ENCODE measurements at regions not wholly inside any gene's neighbourhood (a gene's known extent, or its start where the extent isn't known, plus 50 kb on each side); places are given as distances from the start of the nearest gene placed in this dataset.
"Not testable (repeated sequence)": the region's sequence is repeated elsewhere in the genome, so short reads cannot be mapped to it uniquely, and the experiment has no call there.

DNA sequence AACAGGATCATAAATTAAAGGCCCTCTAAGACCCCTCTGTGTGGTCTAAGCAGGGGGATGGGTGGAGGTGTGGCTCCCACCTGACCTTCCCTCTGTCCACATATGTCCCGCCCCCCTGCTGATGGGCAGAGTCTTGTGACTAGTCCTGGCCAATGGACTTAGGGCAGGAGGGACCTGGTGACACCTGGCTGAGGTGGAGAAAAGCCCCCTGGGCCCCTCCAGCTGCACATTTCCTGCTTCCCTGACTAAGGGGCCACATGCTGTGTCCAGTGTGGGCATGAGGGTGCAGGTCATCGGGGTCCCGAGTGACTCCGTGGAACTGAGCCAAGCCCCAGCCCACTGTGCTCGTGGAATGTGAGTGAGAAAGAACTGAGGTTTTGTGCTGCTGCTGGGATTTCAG lies 254.7 kb downstream of the ADGRD1 start:
- TF ChIP-seq, protein P1, sequence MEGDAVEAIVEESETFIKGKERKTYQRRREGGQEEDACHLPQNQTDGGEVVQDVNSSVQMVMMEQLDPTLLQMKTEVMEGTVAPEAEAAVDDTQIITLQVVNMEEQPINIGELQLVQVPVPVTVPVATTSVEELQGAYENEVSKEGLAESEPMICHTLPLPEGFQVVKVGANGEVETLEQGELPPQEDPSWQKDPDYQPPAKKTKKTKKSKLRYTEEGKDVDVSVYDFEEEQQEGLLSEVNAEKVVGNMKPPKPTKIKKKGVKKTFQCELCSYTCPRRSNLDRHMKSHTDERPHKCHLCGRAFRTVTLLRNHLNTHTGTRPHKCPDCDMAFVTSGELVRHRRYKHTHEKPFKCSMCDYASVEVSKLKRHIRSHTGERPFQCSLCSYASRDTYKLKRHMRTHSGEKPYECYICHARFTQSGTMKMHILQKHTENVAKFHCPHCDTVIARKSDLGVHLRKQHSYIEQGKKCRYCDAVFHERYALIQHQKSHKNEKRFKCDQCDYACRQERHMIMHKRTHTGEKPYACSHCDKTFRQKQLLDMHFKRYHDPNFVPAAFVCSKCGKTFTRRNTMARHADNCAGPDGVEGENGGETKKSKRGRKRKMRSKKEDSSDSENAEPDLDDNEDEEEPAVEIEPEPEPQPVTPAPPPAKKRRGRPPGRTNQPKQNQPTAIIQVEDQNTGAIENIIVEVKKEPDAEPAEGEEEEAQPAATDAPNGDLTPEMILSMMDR (IDR thresholded peaks at IDR 0.05; ENCODE audit: low read depth, low read length, missing control alignments) = no peak
- Histone ChIP-seq H3K27me3 (replicated peaks) (no peaks in the 10 kb centered on the region), H3K27ac (no peak overlapping the region), H3K4me3 (ENCODE audit: low read depth, low read length) (no peak overlapping the region), H3K36me3 (replicated peaks) (no peaks in the 10 kb centered on the region)
- DNase-seq = no peak
- in situ Hi-C loops (cut with HindIII; ENCODE audit: low pct_ligation_motif_present, low sequenced_read_pairs) = no loop called here

DNA sequence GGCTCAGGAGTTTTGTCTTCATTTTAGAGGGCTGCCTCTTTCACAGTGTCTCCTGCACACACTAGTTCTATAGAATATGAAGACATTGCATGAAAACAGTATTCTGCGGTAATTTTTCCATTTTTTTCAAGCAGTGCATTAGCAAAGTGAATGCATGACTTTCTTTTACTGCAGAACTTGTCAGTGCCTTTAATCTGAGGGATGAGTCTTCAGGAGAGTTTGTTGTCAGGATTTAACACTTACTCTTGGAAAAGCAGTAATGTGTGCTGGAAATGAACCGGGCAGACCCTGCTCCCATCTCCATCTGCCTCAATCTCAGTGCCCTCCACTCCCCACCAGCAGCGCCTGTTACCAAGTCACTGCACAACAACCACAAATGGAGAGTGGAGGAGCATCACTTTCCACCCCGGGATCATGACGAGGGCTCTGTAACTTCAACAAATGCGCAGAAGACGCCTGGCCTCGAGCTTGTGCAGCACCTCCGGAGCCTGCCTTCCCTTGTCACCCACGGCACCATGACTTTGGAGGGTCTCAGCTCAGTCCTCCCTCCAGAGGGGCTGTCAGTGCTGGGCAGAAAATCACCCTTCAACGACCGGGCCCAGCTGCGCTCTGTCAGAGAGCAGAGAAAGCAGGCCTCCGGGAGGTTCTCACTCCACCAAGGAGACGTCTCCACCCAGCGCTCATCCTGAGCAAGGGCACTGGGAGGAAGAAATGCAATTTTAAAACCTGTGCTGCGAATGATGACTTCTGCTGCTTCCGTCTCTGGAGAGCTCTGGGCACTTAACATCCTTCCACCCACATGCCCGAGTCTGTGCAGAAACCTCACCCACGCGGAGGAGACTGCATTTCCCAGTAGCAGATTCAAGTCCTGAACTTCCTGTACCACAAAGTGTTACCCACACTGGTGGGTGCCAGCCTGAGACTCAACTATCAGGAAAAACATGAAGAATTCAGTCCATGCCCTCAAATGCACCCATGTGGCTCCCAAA lies 255.7 kb downstream of the ADGRD1 start:
- DNase-seq = no peak
- TF ChIP-seq, protein P1 (IDR thresholded peaks at IDR 0.05; ENCODE audit: low read depth, low read length, missing control alignments) = no peak
- no peak overlapping the region for H3K27ac ChIP-seq
- in situ Hi-C loops (cut with HindIII; ENCODE audit: low pct_ligation_motif_present, low sequenced_read_pairs) = no loop called here
- H3K27me3 ChIP-seq (replicated peaks) = no peaks in the 10 kb centered on the region
- H3K36me3 ChIP-seq (replicated peaks) = no peaks in the 10 kb centered on the region
- no peak overlapping the region for H3K4me3 ChIP-seq (ENCODE audit: low read depth, low read length)

DNA sequence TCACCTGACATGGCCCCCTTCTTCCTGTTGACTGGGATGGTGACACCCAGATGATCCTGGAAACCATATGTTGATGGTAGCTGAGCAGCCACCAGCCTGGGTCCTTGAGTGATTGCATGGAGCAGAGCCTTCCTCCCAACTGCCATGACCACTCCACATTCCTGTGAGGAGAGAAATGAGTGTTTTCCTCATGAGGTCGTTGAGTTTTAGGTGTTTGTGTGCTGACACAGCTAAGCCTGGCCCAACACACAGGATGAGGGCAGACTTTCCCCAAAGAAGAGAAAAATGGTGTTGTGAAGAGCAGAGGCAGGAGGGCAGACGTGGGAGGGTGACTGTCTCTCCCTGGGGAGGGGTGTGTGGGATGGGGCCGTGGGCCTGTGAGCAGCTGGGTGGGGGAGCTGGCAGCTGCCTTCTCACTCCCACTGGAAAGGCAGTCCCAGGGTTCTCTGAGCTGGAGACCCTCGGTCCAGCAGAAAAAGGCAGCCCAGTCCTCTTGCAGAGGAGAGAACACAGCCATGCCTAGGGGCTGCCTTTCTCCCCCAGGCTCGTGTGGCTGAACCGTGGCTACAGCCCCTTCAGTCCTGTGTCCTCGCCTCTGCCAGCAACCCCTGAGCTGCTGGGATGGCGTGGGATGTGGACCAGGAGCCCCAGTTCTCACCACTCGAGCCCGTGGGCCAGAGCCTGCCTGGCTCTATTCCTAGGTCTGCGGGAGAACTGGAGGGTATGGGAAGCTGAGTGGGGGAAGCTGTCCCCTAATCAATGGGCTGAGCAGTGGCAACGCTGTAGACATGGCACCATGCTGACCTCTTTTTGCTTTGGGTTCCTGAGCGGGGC lies 257.0 kb downstream of the ADGRD1 start:
- H3K27ac ChIP-seq = no peak overlapping the region
- H3K27me3 ChIP-seq (replicated peaks) = no peaks in the 10 kb centered on the region
- H3K4me3 ChIP-seq (ENCODE audit: low read depth, low read length) = no peak overlapping the region
- no peaks in the 10 kb centered on the region for H3K36me3 ChIP-seq (replicated peaks)
- TF ChIP-seq, protein P1 (IDR thresholded peaks at IDR 0.05; ENCODE audit: low read depth, low read length, missing control alignments) = no peak
- no peak for DNase-seq
- in situ Hi-C loops (cut with HindIII; ENCODE audit: low pct_ligation_motif_present, low sequenced_read_pairs) = no loop called here

DNA sequence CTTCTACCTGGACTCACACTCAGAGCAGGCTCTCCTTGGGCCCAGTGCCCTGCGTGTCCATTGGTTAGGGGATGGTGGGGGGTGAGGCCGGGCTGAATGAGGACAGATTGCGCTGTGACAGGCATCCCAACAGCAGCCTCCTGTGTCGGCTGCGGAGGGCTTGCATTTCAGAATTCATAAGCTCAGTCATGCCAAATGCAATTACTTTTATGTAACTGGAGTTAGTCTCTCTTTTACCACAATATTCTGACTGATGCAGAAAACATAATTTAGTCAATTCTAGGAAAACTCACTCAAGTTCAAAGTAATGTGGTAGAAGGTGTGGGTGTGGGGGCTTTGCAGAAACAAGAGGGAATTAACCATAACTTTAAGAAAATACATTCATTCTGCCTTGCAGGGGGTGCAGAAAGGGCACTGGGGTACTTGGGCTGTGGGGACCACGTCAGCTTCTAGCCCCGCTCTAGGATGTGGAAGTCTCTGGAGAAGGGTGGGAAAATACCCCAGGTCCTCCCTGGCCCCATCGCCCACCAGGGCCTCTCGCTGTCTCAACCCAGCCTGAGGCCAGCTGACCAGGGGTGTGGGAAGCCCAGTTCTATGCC lies 257.7 kb downstream of the ADGRD1 start:
- Histone ChIP-seq H3K27me3 (replicated peaks) (no peaks in the 10 kb centered on the region), H3K27ac (no peak overlapping the region), H3K36me3 (replicated peaks) (no peaks in the 10 kb centered on the region), H3K4me3 (ENCODE audit: low read depth, low read length) (no peak overlapping the region)
- no peak for DNase-seq
- in situ Hi-C loops (cut with HindIII; ENCODE audit: low pct_ligation_motif_present, low sequenced_read_pairs) = no loop called here
- TF ChIP-seq, protein P1 (IDR thresholded peaks at IDR 0.05; ENCODE audit: low read depth, low read length, missing control alignments) = no peak

GRCh38 chr12:131213896-131214442 lies 260.3 kb downstream of the ADGRD1 start:
- TF ChIP-seq, protein P1 (IDR thresholded peaks at IDR 0.05; ENCODE audit: low read depth, low read length, missing control alignments) = no peak
- no peak for DNase-seq
- H3K4me3 ChIP-seq (ENCODE audit: low read depth, low read length) = no peak overlapping the region
- no peaks in the 10 kb centered on the region for H3K27me3 ChIP-seq (replicated peaks)
- in situ Hi-C loops (cut with HindIII; ENCODE audit: low pct_ligation_motif_present, low sequenced_read_pairs) = no loop called here
- H3K27ac ChIP-seq = no peak overlapping the region
- no peaks in the 10 kb centered on the region for H3K36me3 ChIP-seq (replicated peaks)

DNA sequence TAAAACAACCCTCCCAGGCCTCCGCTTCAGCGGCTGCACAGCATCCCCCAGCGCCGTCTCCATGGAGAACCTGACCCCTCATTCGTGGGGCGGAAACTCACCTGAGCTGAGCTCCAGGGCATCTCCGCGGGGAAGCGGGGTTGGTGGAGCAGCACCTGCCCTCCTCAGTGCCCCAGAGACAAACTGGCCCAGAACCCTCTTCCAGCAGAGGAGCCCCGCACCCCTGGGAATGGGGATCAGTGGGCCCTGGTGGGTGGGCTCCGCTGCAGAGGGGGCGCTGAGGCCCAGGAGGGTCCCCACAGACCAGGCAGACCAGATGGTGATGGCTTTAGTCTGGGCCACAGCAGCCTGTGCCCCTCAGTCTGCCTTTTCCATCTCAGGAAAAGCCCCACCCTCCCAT lies 261.2 kb downstream of the ADGRD1 start:
- H3K36me3 ChIP-seq (replicated peaks); in situ Hi-C loops (cut with HindIII; ENCODE audit: low pct_ligation_motif_present, low sequenced_read_pairs); H3K27ac ChIP-seq; DNase-seq; H3K4me3 ChIP-seq (ENCODE audit: low read depth, low read length); H3K27me3 ChIP-seq (replicated peaks): not testable (repeated sequence)

DNA sequence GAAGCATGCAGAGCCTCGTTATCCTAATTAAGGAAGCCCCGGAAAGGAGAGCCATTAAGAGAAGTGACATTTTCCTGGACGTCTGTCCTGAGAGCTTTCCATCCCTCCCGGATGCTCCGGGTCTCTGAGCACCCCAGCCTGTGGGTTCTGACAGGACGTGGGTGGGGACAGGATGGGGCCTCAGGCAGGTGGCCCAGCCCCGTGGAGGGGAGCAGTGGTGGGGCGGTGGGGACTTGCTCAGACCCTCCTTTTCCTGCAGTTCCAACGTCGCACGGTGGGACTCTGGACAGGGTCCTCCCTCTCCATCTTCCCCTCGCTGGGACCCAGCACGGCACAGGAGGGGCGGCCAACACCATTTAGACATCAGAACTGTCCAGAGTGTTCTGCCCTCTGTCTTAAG lies 262.9 kb downstream of the ADGRD1 start:
- H3K27ac ChIP-seq; DNase-seq; H3K36me3 ChIP-seq (replicated peaks); H3K27me3 ChIP-seq (replicated peaks); in situ Hi-C loops (cut with HindIII; ENCODE audit: low pct_ligation_motif_present, low sequenced_read_pairs); H3K4me3 ChIP-seq (ENCODE audit: low read depth, low read length): not testable (repeated sequence)

All from brain microvascular endothelial cell (primary cell).